GM18505 (cell line): ENCODE measurements at regions not wholly inside any gene's neighbourhood (a gene's known extent, or its start where the extent isn't known, plus 50 kb on each side); places are given as distances from the start of the nearest gene placed in this dataset.

ENCODE experiments used
- ATAC-seq: cut with Tn5 transposase; IDR thresholded peaks from one replicate; pipeline ENCODE4 v1.9.1; 2021; ENCODE audit not compliant: unreplicated experiment
- POLR2A ChIP-seq: IDR thresholded peaks from 4 replicates; pipeline ENCODE4 v1.6.1; 2011; ENCODE audit warnings: borderline replicate concordance; ENCODE audit not compliant: insufficient read depth, insufficient read length; ENCODE audit errors: extremely low read depth

DNA sequence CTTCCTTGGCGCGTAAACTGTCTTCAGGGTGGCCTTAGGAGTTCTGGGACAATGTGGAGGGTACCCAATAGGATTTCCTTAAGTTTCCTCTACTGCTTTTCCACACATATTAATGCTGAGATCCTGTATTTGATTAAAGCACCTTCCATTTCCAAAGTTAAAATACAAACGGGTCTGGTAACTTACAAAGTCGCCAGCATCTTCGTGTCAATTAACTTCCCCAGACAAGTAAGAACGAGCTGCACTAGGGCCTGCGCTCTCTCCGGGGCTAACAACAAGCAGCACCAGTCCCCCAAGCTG lies 130.9 kb downstream of the NDUFA12 start:
- TF ChIP-seq POLR2A = no peak
- ATAC-seq = no peak

DNA sequence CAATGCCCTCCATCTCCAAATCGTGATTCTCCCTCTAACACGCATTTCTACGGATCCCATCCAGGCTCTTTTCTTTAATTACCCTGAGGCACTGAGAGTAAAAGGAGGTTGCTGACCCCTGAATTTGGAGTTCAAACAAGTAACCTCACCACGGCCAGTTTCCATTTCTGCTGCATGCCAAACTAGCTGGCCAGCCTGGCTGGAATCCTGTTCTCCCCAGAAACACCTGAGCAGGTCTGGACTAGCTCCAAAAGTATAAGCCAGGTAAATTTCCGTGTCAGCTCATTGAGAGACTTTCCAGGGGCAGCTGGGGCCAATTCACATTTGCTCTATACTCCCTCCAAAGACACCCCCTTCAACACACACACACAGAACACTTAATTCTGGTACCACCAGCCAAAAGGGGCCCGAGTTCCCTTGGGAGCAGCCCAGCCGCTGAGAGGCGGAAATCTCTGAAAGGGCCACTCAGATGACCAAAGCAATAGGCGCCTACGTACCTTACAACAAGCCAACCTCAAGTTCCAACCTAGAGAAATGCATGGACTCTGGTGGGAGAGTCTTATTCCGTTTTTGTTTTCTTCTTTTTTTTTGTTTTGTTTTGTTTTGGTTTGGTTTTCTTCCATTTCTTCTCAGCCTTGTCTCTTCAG lies 131.4 kb downstream of the NDUFA12 start:
- ATAC-seq = no peak
- TF ChIP-seq POLR2A = no peak

DNA sequence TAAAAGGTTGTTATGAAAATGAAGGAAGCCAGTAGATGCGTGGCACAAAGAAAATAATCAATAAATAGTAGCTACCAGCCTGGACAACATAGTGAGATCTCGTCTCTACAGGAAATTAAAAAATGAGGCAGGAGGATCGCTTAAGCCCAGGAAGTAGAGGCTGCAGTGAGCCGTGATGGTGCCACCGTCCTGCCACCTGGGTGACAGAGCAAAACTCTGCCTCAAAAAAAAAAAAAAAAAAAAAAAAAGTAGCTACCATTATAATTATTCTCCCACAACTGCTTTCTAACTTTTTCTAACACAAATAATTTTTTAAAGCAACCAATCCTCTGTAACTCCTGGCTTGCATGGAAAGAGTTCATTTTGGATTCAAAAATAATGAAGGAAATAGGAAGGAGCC lies 133.0 kb downstream of the NDUFA12 start:
- no peak for TF ChIP-seq POLR2A
- no peak for ATAC-seq

DNA sequence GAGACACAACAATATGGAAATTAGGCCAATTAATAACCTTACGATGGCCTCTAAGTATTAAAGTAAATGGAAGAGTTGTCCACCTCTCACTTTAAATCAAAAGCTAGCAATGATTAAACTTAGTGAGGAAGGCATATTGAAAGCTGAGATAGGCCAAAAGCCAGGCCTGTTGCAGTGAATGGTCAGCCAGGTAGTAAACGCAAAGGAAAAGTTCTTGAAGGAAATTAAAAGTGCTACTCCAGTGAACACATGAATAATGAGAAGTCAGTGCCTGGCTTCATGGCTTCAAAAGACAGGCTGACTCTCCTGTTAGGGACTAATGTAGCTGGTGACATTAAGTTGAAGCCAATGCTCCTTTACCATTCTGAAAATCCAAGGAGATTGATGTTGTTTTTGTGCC lies 135.3 kb downstream of the NDUFA12 start:
- no peak for ATAC-seq
- TF ChIP-seq POLR2A = no peak

GRCh38 chr12:94867066-94867855 lies 136.2 kb downstream of the NDUFA12 start:
- no peak for TF ChIP-seq POLR2A
- ATAC-seq = no peak

GRCh38 chr12:94864987-94865386 lies 138.5 kb downstream of the NDUFA12 start:
- ATAC-seq = no peak
- TF ChIP-seq POLR2A = no peak

- ATAC-seq = no peak
- no peak for TF ChIP-seq POLR2A
Observed at GRCh38 chr12:94863321-94864035, 140.0 kb downstream of the NDUFA12 start.

DNA sequence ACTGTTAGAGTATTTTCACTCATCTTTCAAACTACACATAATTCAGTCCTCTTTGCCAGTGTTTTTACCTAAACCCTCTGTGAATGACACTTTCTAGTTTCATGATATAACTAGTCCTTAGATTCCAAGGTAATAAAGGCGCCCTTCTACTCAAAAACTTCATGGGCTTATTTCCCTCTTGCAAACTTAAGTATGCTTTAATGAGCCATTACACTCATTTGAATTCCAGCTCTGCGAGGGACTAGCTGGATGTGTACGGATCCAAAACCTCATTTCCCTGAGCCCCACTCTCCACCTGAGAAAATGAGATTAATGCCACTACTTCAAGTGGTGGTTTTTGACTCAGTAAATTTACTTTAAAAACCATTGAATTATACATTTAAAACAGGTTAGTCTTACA lies 141.1 kb downstream of the NDUFA12 start:
- no peak for TF ChIP-seq POLR2A
- ATAC-seq = no peak

GRCh38 chr12:94856324-94856723 lies 147.2 kb downstream of the NDUFA12 start:
- no peak for ATAC-seq
- TF ChIP-seq POLR2A = no peak

DNA sequence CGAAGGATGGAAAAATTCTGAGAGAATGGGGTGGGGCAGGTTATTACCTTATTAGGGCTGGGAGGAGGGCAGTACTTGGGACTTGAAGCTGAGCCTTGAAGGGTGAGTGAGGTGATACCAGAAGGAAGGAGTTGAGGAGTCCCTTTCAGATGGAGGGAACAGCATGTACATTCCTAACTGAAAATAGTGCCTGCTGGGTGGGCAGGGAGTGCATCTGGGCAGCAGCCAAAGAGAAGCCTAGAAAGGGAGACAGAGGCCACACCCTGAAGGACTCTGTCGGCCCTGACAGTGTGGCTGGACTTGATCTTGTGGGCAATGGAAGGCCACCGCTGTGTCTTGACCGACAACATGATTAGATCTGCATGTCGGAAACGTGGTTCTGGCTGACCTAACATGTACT lies 147.6 kb downstream of the NDUFA12 start:
- no peak for ATAC-seq
- TF ChIP-seq POLR2A = no peak

DNA sequence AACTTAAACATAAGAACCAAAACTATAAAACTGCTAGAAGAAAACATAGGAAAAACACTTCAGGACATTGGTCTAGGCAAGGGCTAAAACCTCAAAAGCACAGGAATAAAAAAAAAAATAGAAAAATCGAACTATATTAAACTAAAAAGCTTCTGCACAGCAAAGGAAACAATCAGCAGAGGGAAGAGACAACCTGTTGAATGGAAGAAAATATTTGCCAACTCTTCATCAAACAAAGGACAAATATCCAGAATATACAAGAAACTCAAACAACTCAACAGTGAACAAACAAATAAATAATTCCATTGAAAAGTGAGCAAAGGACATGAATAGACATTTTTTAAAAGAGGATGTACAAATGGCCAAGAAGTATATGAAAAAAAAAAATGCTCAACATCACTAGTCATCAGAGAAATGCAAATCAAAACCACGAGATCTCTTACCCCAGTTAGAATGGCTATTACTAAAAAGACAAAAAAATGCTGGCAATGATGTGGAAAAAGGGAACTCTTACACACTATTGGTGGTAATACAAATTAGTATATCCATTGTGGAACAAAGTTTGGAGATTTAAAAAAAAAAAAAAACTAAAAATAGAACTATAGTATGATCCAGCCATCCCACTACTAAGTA lies 152.0 kb downstream of the NDUFA12 start:
- no peak for TF ChIP-seq POLR2A
- ATAC-seq = no peak

- no peak for ATAC-seq
- TF ChIP-seq POLR2A = no peak
Observed at GRCh38 chr12:94849411-94849976, 154.0 kb downstream of the NDUFA12 start.

DNA sequence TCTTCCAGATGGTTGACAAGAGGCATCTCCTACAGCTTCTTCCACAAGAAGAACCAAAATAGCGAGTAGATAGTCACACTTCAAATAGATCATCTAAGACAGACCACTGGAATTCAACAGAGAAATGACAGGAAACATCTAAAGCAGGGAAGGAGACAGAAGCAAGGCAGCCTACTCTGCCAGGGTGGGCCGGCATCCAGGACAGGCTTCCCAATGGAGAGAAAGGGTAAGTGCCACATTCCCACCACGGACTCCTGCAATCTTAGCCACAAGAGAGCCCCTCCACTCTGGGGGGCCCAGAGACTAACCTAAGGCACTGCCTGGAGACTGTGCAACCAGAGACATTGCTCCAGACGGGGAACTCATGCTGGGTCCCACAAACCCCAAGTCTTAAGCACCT lies 154.5 kb downstream of the NDUFA12 start:
- no peak for ATAC-seq
- TF ChIP-seq POLR2A = no peak
